Aorta (tissue), 5 donors: ENCODE measurements at regions not wholly inside any gene's neighbourhood (a gene's known extent, or its start where the extent isn't known, plus 50 kb on each side); places are given as distances from the start of the nearest gene placed in this dataset.

Source experiments
- ATAC-seq: fragments of 200-7000 bp; cut with Tn5 transposase; one replicate; pipeline ENCODE4 v1.9.1; 2022; ENCODE audit warnings: moderate library complexity; ENCODE audit not compliant: low FRiP score
- DNase-seq, 2 donors: peaks; one replicate each; pipeline ENCODE4 v3.0.0-alpha.2; 2020
- H3K27ac ChIP-seq, 2 donors: one replicate each; pipeline ENCODE4 v1.5.1; 2013; ENCODE audit warnings: low read length in 2 of 2, mild to moderate bottlenecking in 2 of 2, moderate library complexity in 2 of 2, control low read depth in 1 of 2, inconsistent platforms in 1 of 2, low read depth in 1 of 2
- H3K27me3 ChIP-seq, 2 donors: one replicate each; pipeline ENCODE4 v1.6.1; 2013; ENCODE audit warnings: control low read depth in 1 of 2, low read length in 1 of 2, mild to moderate bottlenecking in 1 of 2, moderate library complexity in 1 of 2; ENCODE audit not compliant: insufficient read depth in 2 of 2, control insufficient read depth in 1 of 2
- H3K36me3 ChIP-seq, 2 donors: one replicate each; pipeline ENCODE4 v1.6.1; 2013; ENCODE audit warnings: control low read depth in 1 of 2, low read length in 1 of 2, mild to moderate bottlenecking in 1 of 2; ENCODE audit not compliant: insufficient read depth in 2 of 2, control insufficient read depth in 1 of 2
- H3K4me1 ChIP-seq, 2 donors: one replicate each; pipeline ENCODE4 v1.6.1; 2013; ENCODE audit warnings: low read length in 2 of 2, control low read depth in 1 of 2, mild to moderate bottlenecking in 1 of 2, moderate library complexity in 1 of 2; ENCODE audit not compliant: insufficient read depth in 2 of 2, control insufficient read depth in 1 of 2
- H3K4me3 ChIP-seq, 2 donors: one replicate each; pipeline ENCODE4 v1.5.1; 2013; ENCODE audit warnings: low read length in 2 of 2, control low read depth in 1 of 2, mild to moderate bottlenecking in 1 of 2
- H3K9me3 ChIP-seq: one replicate; pipeline ENCODE4 v1.6.1; 2013; ENCODE audit warnings: mild to moderate bottlenecking, low read length; ENCODE audit not compliant: control insufficient read depth
- WGBS, 2 donors: extraction: QIAGEN DNeasy Blood & Tissue Kit; methylation state at CpG; one replicate each; pipeline ENCODE4 v1.1.7; 2013; 5-methylcytosine and 5-hydroxymethylcytosine counted together
- intact Hi-C, 2 donors: fragments of 100-400 bp; cut with DNase I; formaldehyde crosslinking; loops; one replicate each; pipeline versions ENCODE4 v1.14.2 to v1.15.0; 2022
- donor health status: healthy with polysubstance abuse.
- donor health status: Bipolar disorder and iron deficiency.
- donor health status: DM: no; HTN: no; CAD: no.
- donor health status: DM: no; HTN: no; CAD: no.
- donor health status: DM: yes; HTN: yes; CAD: no.

DNA sequence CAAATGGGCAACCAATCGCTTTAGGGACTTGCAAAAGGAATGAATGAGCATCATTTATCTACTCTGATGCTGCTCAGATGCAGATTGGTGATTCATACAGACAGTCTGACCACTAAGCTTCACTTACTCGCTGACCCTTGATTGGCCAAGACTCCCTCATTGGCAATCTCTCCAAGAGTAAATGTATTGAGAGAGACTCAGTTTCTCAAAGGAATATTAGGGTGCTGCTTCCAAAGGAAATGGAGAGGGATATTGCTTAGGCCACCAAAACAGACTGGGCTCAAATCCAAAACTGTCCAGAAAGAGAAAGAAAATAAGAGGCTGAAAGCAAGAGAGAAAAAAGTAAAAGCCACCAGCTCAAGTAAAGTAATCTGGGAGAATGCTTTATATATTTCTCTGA is 785.2 kb downstream of the GALC start:
- intact Hi-C loops, result no loop called here
- Histone ChIP-seq H3K4me3 (no peak overlapping the region), H3K9me3 (no peaks in the 10 kb centered on the region), H3K27me3 (no peaks in the 10 kb centered on the region), H3K4me1 (no peaks in the 10 kb centered on the region), H3K36me3 (no peaks in the 10 kb centered on the region), H3K27ac (no peak overlapping the region)
- ATAC-seq (no peak), DNase-seq (no peak)
- WGBS, 2 donors, result 83 to 86% methylated on average over 2 of the region's 2 CpGs

DNA sequence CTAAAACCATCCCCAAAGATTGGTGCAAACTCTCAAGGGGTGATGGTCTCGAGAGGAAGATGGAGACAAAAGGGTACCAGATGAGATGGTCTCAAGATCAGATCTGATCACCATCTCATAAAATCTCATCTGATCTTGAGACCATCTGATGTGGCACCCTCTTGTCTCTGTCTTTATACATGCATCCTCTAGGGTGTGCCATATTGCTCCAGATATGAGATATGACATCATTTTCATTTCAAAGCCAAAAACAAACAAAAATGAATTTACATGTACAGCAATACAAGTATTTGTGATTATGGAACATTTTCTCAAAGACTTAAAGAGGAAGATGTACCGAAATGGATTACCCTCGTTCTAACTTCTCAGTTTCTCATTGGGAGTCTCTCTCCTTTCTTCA is 787.2 kb downstream of the GALC start:
- Histone ChIP-seq H3K27ac (no peak overlapping the region), H3K4me3 (no peak overlapping the region), H3K36me3 (no peaks in the 10 kb centered on the region), H3K9me3 (no peaks in the 10 kb centered on the region), H3K27me3 (no peaks in the 10 kb centered on the region), H3K4me1 (no peaks in the 10 kb centered on the region)
- ATAC-seq (no peak), DNase-seq (no peak)
- WGBS, 2 donors, result 91 to 92% methylated on average over 3 of the region's 3 CpGs
- intact Hi-C loops, result no loop called here

DNA sequence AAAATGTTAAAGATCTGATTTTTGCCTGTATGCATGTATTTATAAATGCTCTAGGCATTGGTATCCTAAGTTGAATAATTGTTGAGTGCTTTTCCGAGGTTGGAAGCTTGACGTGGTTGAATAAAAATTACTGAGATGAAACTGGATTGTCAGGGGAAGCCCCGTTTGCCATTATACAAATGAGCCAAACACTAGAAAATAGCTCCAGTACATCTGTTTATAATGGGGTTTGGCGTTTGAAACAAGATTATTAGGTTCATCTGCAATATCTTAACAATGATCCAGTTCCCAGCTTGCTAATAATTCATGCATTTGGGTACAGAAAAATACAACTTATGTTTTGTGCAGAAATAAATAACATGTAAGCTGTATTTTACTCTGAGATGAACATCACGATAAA is 789.6 kb downstream of the GALC start:
- Histone ChIP-seq H3K4me3 (no peak overlapping the region), H3K36me3 (no peaks in the 10 kb centered on the region), H3K27me3 (no peaks in the 10 kb centered on the region), H3K27ac (no peak overlapping the region), H3K9me3 (no peaks in the 10 kb centered on the region), H3K4me1 (no peaks in the 10 kb centered on the region)
- ATAC-seq, result no peak
- WGBS, 2 donors, result 75 to 79% methylated on average over 5 of the region's 5 CpGs
- intact Hi-C loops, result no loop called here
- DNase-seq, result no peak

DNA sequence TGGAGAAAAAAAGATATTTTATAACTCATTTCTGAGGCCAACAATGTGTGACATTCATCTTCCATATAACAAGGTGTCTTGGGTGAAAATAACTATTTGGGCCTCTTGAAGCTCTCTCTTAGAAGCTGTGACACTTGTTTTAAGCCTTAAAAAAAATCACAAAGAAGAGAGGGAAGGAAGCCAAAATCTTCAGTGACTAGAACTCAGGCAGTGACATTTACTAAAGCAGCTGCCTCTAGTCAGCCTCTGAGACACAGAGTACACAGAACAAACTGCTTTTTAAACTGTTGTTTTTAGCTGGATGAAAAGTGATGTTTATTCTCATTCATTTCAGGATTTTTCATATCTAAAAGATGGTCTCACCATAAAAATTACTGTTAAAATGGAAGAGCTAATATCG is 793.6 kb downstream of the GALC start:
- WGBS, 2 donors, result 64 to 67% methylated on average over 1 of the region's 1 CpG
- no peaks in the 10 kb centered on the region for H3K27me3 ChIP-seq
- no peak overlapping the region for H3K4me3 ChIP-seq
- H3K36me3 ChIP-seq, result no peaks in the 10 kb centered on the region
- H3K4me1 ChIP-seq, result no peaks in the 10 kb centered on the region
- H3K9me3 ChIP-seq, result no peaks in the 10 kb centered on the region
- DNase-seq (no peak), ATAC-seq (no peak)
- intact Hi-C loops, result no loop called here
- no peak overlapping the region for H3K27ac ChIP-seq

DNA sequence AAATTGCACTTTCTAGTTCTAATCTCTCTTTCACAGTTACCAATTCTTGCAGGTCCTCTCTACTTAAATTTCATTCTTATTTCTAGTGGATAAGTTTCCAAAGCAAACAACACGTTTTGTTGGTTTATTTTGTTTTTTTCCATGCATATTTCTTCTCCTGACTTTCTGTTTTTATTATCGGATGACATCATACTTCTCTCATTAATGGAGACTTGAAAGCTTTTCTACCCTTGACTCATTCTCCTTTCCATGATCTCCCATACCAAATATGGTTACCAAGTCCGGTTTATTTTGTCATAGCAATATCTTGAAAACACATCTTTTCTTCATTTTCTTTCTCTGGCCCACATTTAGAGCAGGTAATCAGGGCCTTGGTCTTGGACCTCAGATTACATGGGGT is 796.5 kb downstream of the GALC start:
- 54 to 59% methylated on average over 3 of the region's 3 CpGs for WGBS, 2 donors
- intact Hi-C loops, result no loop called here
- Histone ChIP-seq H3K27ac (no peak overlapping the region), H3K27me3 (no peaks in the 10 kb centered on the region), H3K9me3 (no peaks in the 10 kb centered on the region), H3K36me3 (no peaks in the 10 kb centered on the region), H3K4me3 (no peak overlapping the region), H3K4me1 (no peaks in the 10 kb centered on the region)
- DNase-seq, result no peak
- ATAC-seq, result no peak

DNA sequence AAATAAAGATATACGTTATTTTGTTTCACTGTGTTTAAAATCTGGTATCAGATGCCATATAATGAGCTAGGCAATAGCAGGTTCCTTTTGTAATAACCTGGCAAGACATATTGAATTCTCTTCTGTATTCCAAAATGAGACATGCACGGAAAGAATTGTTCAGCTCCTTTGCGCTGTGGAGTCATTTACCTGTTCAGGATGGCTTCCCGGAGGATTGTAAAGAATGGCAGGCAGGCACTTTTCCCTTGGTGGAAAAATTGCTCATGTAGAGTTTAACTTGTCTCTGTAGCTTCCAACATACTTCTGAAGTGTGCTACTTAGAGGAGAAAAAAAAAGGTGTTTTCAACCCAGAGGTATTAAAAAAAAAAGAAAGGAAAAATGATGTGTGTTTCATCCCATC is 805.2 kb downstream of the GALC start:
- no peak overlapping the region for H3K4me3 ChIP-seq
- H3K27ac ChIP-seq, result no peak overlapping the region
- no peaks in the 10 kb centered on the region for H3K36me3 ChIP-seq
- H3K9me3 ChIP-seq, result no peaks in the 10 kb centered on the region
- intact Hi-C loops, result no loop called here
- no peaks in the 10 kb centered on the region for H3K4me1 ChIP-seq
- DNase-seq, result no peak
- no peak for ATAC-seq
- no peaks in the 10 kb centered on the region for H3K27me3 ChIP-seq
- 79 to 82% methylated on average over 4 of the region's 4 CpGs for WGBS, 2 donors

DNA sequence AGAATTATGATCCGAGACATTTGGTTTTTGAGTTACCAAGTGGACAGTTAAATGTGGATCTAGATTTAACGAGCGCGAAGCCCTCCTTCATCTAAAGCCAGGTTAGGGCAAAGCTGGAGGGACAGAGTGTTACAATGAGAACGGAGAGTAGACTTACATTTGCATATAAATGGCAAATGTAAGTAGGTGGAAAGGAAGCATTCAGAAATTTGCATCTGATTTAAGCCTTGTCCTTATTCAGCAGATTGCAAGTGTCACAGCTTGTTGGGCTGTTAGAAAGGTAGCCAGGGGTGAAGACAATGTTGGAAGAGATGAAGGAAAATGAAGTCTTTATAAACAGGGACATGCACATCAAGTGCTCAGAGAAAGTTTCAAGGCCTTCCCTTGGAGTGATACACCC is 806.2 kb downstream of the GALC start:
- H3K36me3 ChIP-seq, result no peaks in the 10 kb centered on the region
- no peaks in the 10 kb centered on the region for H3K4me1 ChIP-seq
- DNase-seq, result no peak
- H3K4me3 ChIP-seq, result no peak overlapping the region
- 48 to 54% methylated on average over 5 of the region's 5 CpGs for WGBS, 2 donors
- no peak for ATAC-seq
- H3K9me3 ChIP-seq, result no peaks in the 10 kb centered on the region
- intact Hi-C loops, result no loop called here
- no peak overlapping the region for H3K27ac ChIP-seq
- no peaks in the 10 kb centered on the region for H3K27me3 ChIP-seq

DNA sequence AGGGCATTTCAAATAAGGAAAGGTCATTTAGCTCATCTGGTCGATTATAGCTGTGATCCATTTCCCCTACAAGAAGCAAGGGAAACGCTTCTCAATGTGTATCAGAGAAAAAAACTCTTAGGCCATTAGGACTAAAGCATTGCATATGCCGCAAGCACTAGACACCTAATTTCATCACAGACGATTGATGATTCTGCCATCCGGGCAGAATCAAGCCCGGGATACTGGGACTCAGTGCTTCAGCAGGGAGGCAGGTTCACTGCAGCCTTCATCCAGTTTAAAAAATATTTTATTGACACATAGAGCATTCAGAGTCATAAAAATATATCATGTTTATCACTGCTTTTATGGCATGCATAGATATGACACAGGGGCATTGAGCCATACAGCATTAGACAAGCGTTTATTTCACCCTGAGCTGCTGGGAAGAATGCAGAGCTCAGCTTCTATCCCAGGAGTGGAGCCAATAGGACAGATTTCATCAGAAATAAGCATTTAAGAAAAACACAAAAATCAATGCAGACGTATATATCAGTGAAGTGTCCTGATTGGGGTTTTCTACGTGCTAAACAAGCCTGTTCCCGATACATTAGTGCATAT is 806.9 kb downstream of the GALC start:
- no peaks in the 10 kb centered on the region for H3K36me3 ChIP-seq
- no peaks in the 10 kb centered on the region for H3K9me3 ChIP-seq
- intact Hi-C loops, result no loop called here
- WGBS, 2 donors, result 21 to 29% methylated on average over 10 of the region's 10 CpGs
- no peak overlapping the region for H3K4me3 ChIP-seq
- H3K4me1 ChIP-seq, result no peaks in the 10 kb centered on the region
- no peaks in the 10 kb centered on the region for H3K27me3 ChIP-seq
- no peak for ATAC-seq
- no peak overlapping the region for H3K27ac ChIP-seq
- no peak for DNase-seq

DNA sequence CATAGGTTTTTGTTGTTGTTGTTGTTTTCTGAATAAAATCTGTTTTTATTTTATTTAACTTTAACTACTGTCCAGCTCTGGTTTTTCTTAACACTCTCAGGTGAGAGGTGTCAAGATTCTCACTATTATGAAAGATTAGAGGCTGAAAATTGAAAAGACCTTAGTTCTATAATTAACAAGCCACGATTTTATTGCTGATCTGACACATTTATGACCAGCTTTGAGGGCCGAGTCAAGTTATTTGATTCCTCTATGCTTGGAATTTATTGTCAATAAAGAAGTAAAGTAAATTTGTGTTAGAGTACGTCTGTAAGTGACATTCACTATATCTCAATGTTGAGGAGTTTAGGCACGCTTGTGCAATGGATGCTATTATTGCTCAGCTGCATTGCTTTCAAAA is 808.8 kb downstream of the GALC start:
- intact Hi-C loops, result no loop called here
- Histone ChIP-seq H3K27ac (no peak overlapping the region), H3K9me3 (no peaks in the 10 kb centered on the region), H3K4me3 (no peak overlapping the region), H3K4me1 (no peaks in the 10 kb centered on the region), H3K27me3 (no peaks in the 10 kb centered on the region), H3K36me3 (no peaks in the 10 kb centered on the region)
- WGBS, 2 donors, result 69 to 74% methylated on average over 4 of the region's 4 CpGs
- ATAC-seq (no peak), DNase-seq (no peak)
